ENCODE measurements at regions not wholly inside any gene's neighbourhood (a gene's known extent, or its start where the extent isn't known, plus 50 kb on each side); places are given as distances from the start of the nearest gene placed in this dataset.
"Not testable (repeated sequence)": the region's sequence is repeated elsewhere in the genome, so short reads cannot be mapped to it uniquely, and the experiment has no call there.

DNA sequence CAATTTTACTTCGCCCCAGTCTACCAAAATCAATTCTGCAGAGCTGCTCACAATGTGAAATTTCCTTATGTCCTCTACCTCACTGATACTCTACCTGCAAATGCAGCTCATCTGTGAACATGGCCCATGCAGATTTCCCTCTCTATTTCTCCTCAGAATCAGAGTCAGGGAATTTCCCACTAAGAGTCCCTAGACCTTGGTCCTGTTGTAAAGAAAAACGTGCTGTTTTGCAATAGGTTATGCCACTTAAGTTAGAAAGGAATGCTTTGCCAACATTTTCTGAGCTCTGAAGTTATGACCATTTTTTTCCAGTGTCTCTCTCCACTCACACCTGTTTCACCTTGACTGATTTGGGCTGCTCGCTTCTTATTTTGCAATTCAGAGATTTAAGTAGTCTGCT is 524.0 kb downstream of the TTLL7 start:
- H3K4me3 ChIP-seq (ENCODE audit: control insufficient read depth, low read depth, low read length); DNase-seq (ENCODE audit: low read depth): not testable (repeated sequence)

DNA sequence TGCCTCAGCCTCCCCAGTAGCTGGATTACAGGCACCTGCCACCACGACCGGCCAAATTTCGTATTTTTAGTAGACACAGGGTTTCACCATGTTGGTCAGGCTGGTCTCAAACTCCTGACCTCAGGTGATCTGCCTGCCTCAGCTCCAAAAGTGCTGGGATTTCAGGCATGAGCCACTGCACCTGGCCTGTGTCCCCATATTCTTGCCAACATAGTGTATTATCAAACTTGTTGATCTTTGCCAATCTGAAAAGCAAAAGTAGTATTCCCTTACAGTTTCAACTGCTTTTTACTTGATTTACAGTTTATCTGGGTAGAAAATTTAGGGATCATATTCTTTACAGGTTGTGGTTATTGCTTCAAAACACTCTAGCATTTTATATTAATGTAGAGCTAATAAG is 524.9 kb downstream of the TTLL7 start:
- DNase-seq (ENCODE audit: low read depth); H3K4me3 ChIP-seq (ENCODE audit: control insufficient read depth, low read depth, low read length): not testable (repeated sequence)

DNA sequence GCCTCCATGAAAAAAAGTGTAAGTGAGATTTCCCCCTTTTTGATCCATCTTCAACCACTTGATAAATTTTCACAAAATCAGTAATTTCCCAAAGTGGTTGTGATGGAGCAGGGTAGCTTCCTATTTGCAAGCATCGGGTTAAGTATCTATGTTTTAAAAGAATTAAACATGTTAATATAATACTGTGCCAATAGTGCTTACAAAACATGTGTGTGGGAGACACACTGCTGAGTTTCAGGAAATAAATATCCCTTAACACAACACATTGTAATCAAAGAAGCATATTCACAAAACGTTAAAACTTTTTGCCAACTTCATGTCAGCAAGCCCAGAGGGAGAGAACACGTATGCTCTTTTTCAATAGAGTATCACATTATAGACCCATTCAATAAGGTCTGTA is 526.9 kb downstream of the TTLL7 start:
- DNase-seq (ENCODE audit: low read depth); H3K4me3 ChIP-seq (ENCODE audit: control insufficient read depth, low read depth, low read length): not testable (repeated sequence)

DNA sequence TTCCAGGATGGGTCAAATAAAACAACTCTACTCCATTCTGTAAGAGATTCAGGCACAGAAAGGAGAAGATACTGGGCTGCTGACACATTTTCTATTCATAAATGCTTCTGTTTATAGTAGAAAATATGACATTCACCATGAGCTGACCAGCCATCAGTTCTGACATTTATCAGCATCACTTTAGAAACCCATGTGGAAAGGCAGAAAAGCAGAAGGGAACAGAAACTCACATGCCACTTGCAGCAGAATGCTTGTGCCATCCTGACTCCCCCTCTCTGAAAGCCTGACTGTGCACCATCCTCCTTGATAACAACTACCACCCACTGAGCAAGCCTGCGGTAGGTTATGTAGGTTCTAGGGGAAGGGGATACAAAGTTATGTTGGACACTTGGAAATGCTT is 527.7 kb downstream of the TTLL7 start:
- not testable (repeated sequence) for H3K4me3 ChIP-seq (ENCODE audit: control insufficient read depth, low read depth, low read length); DNase-seq (ENCODE audit: low read depth)

DNA sequence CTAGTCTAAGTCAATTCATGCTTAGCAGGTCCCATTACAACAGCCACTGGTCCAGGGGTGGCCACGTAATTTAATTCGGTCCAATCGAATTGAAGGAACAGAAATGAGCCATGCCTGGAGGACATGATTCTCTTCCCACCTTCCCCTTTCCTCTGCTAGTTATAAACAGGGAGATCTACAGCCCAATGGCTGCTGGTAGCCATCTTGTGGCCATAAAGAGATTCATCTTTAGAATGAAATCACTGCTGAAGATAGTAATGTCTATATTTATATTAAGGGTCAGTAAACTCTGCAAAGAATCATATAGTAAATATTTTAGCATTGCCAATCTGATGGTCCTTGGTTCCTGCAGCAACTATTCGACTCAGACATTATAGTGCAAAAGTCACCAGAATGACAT is 530.6 kb downstream of the TTLL7 start:
- DNase-seq (ENCODE audit: low read depth); H3K4me3 ChIP-seq (ENCODE audit: control insufficient read depth, low read depth, low read length): not testable (repeated sequence)

DNA sequence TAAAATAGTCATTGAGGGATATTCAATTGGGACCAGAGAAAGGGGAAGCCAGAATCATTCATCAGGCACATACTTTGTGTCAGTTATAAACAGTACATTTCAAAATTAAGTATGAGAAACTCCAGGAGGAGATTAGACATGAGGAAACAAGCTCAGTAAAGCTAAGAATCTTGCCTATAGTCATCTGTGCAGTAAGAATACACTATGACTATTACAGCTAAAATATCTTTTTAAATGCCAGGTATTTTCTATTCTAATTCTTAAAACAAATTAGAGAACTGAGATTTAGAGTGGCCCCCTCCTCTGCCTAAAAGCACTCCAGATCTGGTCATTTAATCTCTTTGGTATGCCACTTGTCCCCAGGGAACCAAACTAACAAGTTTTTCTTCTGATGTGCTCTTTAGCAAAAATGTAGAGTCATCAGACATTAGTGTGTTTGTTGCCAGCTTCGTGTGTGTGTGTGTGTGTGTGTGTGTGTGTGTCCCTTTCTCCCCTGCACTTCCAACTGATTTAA is 541.1 kb downstream of the TTLL7 start:
- not testable (repeated sequence) for DNase-seq (ENCODE audit: low read depth); H3K4me3 ChIP-seq (ENCODE audit: control insufficient read depth, low read depth, low read length)

DNA sequence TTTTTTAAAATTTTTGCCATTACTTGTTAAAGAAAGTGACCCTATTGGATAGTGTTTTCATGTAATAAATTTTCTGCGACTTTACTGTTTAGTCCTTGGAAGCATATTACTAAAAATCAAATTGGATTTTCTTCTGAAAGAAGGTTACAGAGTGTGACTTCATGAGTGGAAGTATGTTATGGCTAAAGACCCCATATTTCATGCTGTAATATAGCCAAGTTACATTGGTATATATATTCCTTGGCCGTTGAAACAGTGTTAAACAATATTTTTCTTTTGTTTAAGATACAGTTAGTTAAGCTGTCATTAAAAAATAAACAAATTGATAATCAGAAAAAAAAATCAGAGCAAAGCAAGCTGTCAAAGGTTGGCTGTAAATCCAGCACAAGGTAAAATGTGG is 541.7 kb downstream of the TTLL7 start:
- not testable (repeated sequence) for DNase-seq (ENCODE audit: low read depth); H3K4me3 ChIP-seq (ENCODE audit: control insufficient read depth, low read depth, low read length)

DNA sequence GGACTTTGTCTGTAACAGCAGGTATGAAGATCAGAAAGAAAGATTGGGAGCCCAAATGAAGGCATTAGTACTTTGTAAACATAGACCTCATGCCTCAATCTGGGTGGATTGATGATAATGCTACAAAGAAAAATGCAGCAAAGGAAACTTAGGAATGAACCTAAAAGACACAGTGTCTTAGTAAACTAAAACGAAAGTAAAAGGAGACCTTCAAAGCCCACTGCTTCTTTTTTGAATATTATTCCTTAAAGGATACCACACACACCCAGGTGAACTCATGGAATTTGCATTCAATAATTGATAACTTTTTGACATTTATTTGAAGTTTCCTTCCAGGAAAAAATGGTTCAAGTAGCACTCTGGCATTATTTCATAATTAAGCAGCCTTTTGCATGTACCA is 543.2 kb downstream of the TTLL7 start:
- not testable (repeated sequence) for DNase-seq (ENCODE audit: low read depth); H3K4me3 ChIP-seq (ENCODE audit: control insufficient read depth, low read depth, low read length)

DNA sequence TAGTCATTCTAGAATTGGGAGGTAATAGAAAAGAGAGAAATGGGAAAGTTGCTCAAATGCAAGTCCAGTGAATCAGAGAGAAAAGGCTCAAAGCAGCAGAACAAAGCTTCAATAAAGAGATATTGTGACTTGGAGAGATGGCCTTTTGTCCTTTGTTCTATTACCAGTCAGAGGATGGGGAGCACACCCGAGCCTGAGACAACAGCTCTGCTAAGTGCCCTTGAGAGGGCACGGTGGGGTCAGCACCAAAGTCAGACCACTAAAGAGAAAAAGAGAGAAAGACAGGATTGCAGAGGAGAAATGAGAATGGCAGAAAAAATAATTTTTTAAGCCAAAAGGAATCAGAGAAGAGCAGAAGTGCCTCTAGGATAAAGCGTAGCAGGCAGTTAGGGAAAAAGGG is 553.1 kb downstream of the TTLL7 start:
- DNase-seq (ENCODE audit: low read depth); H3K4me3 ChIP-seq (ENCODE audit: control insufficient read depth, low read depth, low read length): not testable (repeated sequence)

DNA sequence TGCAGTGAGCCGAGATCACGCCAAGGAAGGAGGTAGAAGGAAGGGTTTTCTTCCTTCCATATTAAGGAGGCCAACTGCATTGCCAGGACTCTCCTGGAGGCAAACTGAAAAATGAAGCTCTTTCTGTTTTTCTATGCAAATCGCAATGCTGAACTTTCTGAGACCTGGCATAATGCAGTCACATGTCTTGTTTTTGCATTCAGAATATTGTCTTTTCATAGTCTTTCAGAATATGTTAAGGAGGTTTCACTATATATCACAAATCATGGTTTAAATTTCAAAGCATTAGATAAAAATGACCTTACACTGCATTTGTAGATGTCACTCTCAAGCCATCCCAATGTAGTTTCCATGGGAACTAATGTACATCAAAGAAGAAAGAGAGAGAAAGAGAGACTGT is 556.5 kb downstream of the TTLL7 start:
- not testable (repeated sequence) for H3K4me3 ChIP-seq (ENCODE audit: control insufficient read depth, low read depth, low read length); DNase-seq (ENCODE audit: low read depth)

DNA sequence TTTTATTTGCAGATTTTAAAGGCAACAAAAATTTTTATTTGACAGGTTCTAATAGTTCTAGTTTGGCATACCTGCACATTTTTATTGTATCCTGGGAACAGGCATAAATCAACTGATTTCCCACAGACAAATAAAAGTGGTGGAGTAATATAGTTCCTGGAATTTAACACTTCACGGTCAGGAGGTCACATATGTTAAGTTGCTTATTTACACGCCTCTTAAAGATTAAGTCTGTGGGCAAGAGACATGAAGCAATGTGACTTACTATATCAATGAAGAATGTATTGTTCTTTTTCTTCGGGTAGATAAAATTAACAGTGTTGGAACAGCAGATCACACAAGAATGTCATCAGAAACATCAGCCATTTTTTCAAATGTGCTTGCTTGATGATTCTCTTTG is 558.3 kb downstream of the TTLL7 start:
- not testable (repeated sequence) for H3K4me3 ChIP-seq (ENCODE audit: control insufficient read depth, low read depth, low read length)
- DNase-seq (ENCODE audit: low read depth) = peak; percentile 87

DNA sequence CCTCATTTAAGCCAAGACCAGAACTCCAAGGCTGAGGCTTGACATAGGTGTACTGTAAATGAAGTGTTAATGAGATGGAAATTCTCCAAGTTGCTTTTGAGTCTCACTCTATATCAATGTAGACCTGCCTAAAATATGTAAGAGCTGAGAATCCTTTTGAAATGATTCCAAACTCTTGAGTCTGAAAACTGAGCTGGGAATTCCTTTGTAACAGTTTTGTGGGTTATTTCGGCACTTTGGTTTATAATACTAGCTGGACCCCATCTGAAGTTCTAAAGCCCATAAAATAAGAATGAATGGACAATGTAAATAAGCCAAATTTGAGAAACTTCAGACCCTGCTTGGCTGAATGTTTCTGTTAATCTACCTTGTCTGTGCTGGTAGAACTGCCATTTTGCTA is 558.9 kb downstream of the TTLL7 start:
- peak; percentile 7 for DNase-seq (ENCODE audit: low read depth)
- not testable (repeated sequence) for H3K4me3 ChIP-seq (ENCODE audit: control insufficient read depth, low read depth, low read length)

DNA sequence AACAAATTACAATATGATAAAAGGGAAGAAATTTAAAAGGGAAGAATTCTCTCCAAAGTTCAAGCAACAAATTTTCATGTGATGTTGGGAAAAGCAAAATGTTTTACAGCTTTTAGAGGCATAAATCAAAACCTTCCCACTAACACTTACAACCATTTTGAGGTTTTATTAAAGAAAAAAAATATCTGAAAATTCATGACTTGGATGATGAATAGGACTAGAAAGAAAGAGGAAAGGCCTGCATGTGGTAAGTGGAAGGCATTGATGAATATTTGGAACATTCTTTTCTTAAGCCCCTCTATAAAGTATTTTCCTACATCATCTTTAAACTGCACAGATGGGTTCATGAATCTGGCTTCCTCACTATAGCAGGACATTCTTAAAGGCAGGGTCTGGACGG is 560.6 kb downstream of the TTLL7 start:
- not testable (repeated sequence) for H3K4me3 ChIP-seq (ENCODE audit: control insufficient read depth, low read depth, low read length); DNase-seq (ENCODE audit: low read depth)

DNA sequence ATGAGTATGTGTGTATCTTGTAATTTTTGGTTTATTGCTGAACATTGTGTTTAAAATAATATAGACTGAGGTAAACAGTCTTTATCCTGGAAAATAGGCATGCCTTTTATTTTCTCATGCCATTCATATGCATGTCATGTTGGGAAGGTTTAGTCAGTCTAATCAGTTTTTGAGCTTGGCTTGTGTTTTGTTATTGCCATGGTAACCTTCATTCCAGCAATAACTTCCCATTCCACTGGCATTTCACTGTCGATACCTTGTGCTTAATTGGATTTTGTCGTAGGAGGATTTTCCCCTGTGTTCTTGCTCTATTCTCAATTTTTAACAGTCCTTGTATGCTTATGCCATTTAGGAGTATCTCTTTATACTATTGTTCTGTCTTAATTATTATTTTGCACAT is 563.6 kb downstream of the TTLL7 start:
- H3K4me3 ChIP-seq (ENCODE audit: control insufficient read depth, low read depth, low read length) = not testable (repeated sequence)
- DNase-seq (ENCODE audit: low read depth) = peak; percentile 24

DNA sequence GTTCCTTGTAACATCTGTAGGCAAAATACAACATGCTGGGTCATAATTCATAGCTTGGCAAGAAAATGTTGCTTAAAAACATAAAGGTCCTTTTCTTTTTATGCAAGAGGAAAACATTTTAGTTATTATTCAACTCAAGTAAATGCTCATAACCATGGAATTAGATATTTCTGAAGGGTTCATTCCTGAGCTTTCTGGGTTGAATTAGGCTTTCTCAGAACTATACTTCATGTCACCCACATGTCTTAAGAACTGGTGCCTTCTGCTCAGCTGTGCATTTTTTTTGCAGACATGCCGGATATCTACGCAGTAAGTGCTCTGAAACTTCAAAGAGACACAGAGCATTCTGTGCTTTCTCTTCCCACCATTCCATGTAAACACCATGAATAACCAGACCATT is 571.4 kb downstream of the TTLL7 start:
- DNase-seq (ENCODE audit: low read depth); H3K4me3 ChIP-seq (ENCODE audit: control insufficient read depth, low read depth, low read length): not testable (repeated sequence)

DNA sequence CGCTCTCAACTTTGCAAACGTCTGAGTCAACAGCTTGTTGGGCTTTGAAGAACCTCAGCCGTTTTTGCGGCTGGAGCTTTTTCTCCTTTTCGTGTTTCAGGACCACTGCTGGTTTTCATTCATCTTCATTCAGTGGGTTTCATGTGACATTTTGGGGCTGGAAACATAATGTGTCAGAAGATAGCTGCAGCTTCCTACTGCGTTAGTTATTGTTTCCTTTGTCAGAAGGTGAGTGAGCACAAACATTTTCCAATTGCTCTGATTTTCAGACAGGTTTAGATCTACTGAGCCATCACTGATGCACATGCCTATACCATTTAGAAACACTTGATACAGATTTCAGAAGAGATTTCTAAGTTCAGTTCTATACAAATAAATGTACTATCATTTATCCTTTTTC is 575.5 kb downstream of the TTLL7 start:
- not testable (repeated sequence) for DNase-seq (ENCODE audit: low read depth); H3K4me3 ChIP-seq (ENCODE audit: control insufficient read depth, low read depth, low read length)
